GM21786 (cell line): ENCODE measurements at regions not wholly inside any gene's neighbourhood (a gene's known extent, or its start where the extent isn't known, plus 50 kb on each side); places are given as distances from the start of the nearest gene placed in this dataset.

ENCODE experiments used
- ATAC-seq: cut with Tn5 transposase; IDR thresholded peaks from one replicate; pipeline ENCODE4 v1.9.1; 2021; ENCODE audit not compliant: unreplicated experiment

GRCh38 chr16:52896478-52897164 is 156.1 kb downstream of the CHD9NB start:
- ATAC-seq: no peak

- ATAC-seq: no peak
These were observed 178.7 kb downstream of the CHD9NB start for GRCh38 chr16:52874042-52874441.

GRCh38 chr16:52872731-52873130 is 180.0 kb downstream of the CHD9NB start:
- ATAC-seq: no peak

- ATAC-seq: no peak
These were observed 181.2 kb downstream of the CHD9NB start for GRCh38 chr16:52871481-52871880.

GRCh38 chr16:52869243-52869642 is 183.5 kb downstream of the CHD9NB start:
- no peak for ATAC-seq

- no peak for ATAC-seq
These were observed 189.7 kb downstream of the CHD9NB start for GRCh38 chr16:52863000-52863399.

GRCh38 chr16:52861614-52862022 is 191.1 kb downstream of the CHD9NB start:
- ATAC-seq: no peak

- no peak for ATAC-seq
These were observed 197.2 kb downstream of the CHD9NB start for GRCh38 chr16:52855463-52855862.

GRCh38 chr16:52852978-52853377 is 199.7 kb downstream of the CHD9NB start:
- no peak for ATAC-seq

GRCh38 chr16:52851211-52851740 is 201.4 kb downstream of the CHD9NB start:
- no peak for ATAC-seq

- ATAC-seq: no peak
These were observed 209.3 kb downstream of the CHD9NB start for GRCh38 chr16:52843381-52843780.

- ATAC-seq: no peak
These were observed 215.4 kb downstream of the CHD9NB start for GRCh38 chr16:52837251-52837650.

- ATAC-seq: no peak
These were observed 217.8 kb downstream of the CHD9NB start for GRCh38 chr16:52834736-52835465.

GRCh38 chr16:52832771-52833170 is 219.9 kb downstream of the CHD9NB start:
- ATAC-seq: no peak

- ATAC-seq: no peak
These were observed 225.2 kb downstream of the CHD9NB start for GRCh38 chr16:52827456-52827855.

GRCh38 chr16:52825892-52826291 is 226.8 kb downstream of the CHD9NB start:
- ATAC-seq: no peak

GRCh38 chr16:52819808-52820207 is 232.9 kb downstream of the CHD9NB start:
- ATAC-seq: no peak

- no peak for ATAC-seq
These were observed 233.3 kb downstream of the CHD9NB start for GRCh38 chr16:52819405-52819804.

GRCh38 chr16:52817696-52818095 is 235.0 kb downstream of the CHD9NB start:
- ATAC-seq: no peak

GRCh38 chr16:52816993-52817392 is 235.7 kb downstream of the CHD9NB start:
- ATAC-seq: no peak

- no peak for ATAC-seq
These were observed 239.8 kb downstream of the CHD9NB start for GRCh38 chr16:52812678-52813556.
